Endodermal cell (in vitro differentiated cells): ENCODE measurements at regions not wholly inside any gene's neighbourhood (a gene's known extent, or its start where the extent isn't known, plus 50 kb on each side); places are given as distances from the start of the nearest gene placed in this dataset.

Experiments used
- DNase-seq: peaks from one replicate; pipeline ENCODE4 v3.0.0-alpha.2; 2017
- H3K27ac ChIP-seq: 2 replicates; pipeline ENCODE4 v1.5.1; 2013; ENCODE audit warnings: mild to moderate bottlenecking, low read depth, low read length, moderate library complexity
- H3K27me3 ChIP-seq: 2 replicates; pipeline ENCODE4 v1.6.1; 2013; ENCODE audit warnings: mild to moderate bottlenecking, low read length, moderate library complexity; ENCODE audit not compliant: insufficient read depth, control insufficient read depth, poor library complexity, severe bottlenecking
- H3K36me3 ChIP-seq: 2 replicates; pipeline ENCODE4 v1.7.0; 2013; ENCODE audit warnings: mild to moderate bottlenecking, low read length, moderate library complexity; ENCODE audit not compliant: control insufficient read depth, insufficient read depth
- H3K4me1 ChIP-seq: one replicate; pipeline ENCODE4 v1.7.0; 2013; ENCODE audit warnings: low read length; ENCODE audit not compliant: control insufficient read depth, insufficient read depth
- H3K4me3 ChIP-seq: 2 replicates; pipeline ENCODE4 v1.5.1; 2013; ENCODE audit warnings: mild to moderate bottlenecking, low read length, moderate library complexity
- H3K9ac ChIP-seq: 2 replicates; pipeline ENCODE4 v1.6.1; 2013; ENCODE audit warnings: mild to moderate bottlenecking, low read length, moderate library complexity; ENCODE audit not compliant: poor library complexity, severe bottlenecking; ENCODE audit errors: extremely low read depth
- H3K9me3 ChIP-seq: 2 replicates; pipeline ENCODE4 v1.6.1; 2013; ENCODE audit warnings: mild to moderate bottlenecking, low read length, moderate library complexity; ENCODE audit not compliant: control insufficient read depth
- H3K27ac Mint-ChIP-seq: 2 replicates; pipeline ENCODE4 v1.8.0; 2020; ENCODE audit warnings: mixed read lengths
- H3K27me3 Mint-ChIP-seq: 2 replicates; pipeline ENCODE4 v1.8.0; 2021; ENCODE audit warnings: mild to moderate bottlenecking, mixed read lengths; ENCODE audit not compliant: insufficient read depth
- H3K36me3 Mint-ChIP-seq: 2 replicates; pipeline ENCODE4 v1.8.0; 2020; ENCODE audit warnings: low read depth, mixed read lengths
- H3K4me1 Mint-ChIP-seq: 2 replicates; pipeline ENCODE4 v1.8.0; 2020; ENCODE audit warnings: mixed read lengths
- H3K4me3 Mint-ChIP-seq: 2 replicates; pipeline ENCODE4 v1.8.0; 2020; ENCODE audit warnings: mild to moderate bottlenecking, moderate library complexity, mixed read lengths
- H3K9me3 Mint-ChIP-seq: 2 replicates; pipeline ENCODE4 v1.8.0; 2020; ENCODE audit warnings: mild to moderate bottlenecking, mixed read lengths
- CTCF ChIP-seq: fragments of 200-600 bp; sonication (generic); conservative IDR thresholded peaks from 2 replicates; pipeline ENCODE4 v1.5.0; 2021; ENCODE audit warnings: antibody characterized with exemption, mild to moderate bottlenecking
- WGBS, 2 experiments: methylation state at CpG; one replicate each; pipeline versions ENCODE4 v1.1.5 to v1.1.7; 2013; ENCODE audit warnings: missing lambda C conversion rate in 2 of 2, mixed read lengths in 1 of 2; ENCODE audit not compliant: insufficient coverage in 1 of 2, insufficient read length in 1 of 2; 5-methylcytosine and 5-hydroxymethylcytosine counted together

GRCh38 chr2:204380141-204380881 is 165.0 kb upstream of the PARD3B start:
- H3K4me3 ChIP-seq, result no peak overlapping the region
- H3K36me3 ChIP-seq, result no peaks in the 10 kb centered on the region
- H3K4me1 ChIP-seq, result no peaks in the 10 kb centered on the region
- Mint-ChIP-seq H3K36me3 (no peaks in the 10 kb centered on the region), H3K4me1 (no peaks in the 10 kb centered on the region), H3K9me3 (peaks cover 6% of the 10 kb centered on the region), H3K27ac (no peak overlapping the region), H3K4me3 (no peak overlapping the region), H3K27me3 (no peaks in the 10 kb centered on the region)
- TF ChIP-seq CTCF, result no peak
- 93 to 100% methylated on average over 1 to 5 of the region's 5 CpGs for WGBS, 2 experiments
- H3K9ac ChIP-seq, result no peak overlapping the region
- no peak for DNase-seq
- no peaks in the 10 kb centered on the region for H3K27me3 ChIP-seq
- H3K9me3 ChIP-seq, result no peaks in the 10 kb centered on the region
- H3K27ac ChIP-seq, result no peak overlapping the region

- no peak overlapping the region for H3K27ac ChIP-seq
- DNase-seq, result no peak
- 93% methylated on average over 2 of the region's 2 CpGs for WGBS, 2 experiments
- no peaks in the 10 kb centered on the region for H3K9me3 ChIP-seq
- Mint-ChIP-seq H3K4me3 (no peak overlapping the region), H3K4me1 (no peaks in the 10 kb centered on the region), H3K36me3 (no peaks in the 10 kb centered on the region), H3K27me3 (no peaks in the 10 kb centered on the region), H3K9me3 (peaks cover 1% of the 10 kb centered on the region), H3K27ac (no peak overlapping the region)
- no peak overlapping the region for H3K4me3 ChIP-seq
- H3K9ac ChIP-seq, result no peak overlapping the region
- no peak for TF ChIP-seq CTCF
- H3K27me3 ChIP-seq, result no peaks in the 10 kb centered on the region
- H3K36me3 ChIP-seq, result no peaks in the 10 kb centered on the region
- no peaks in the 10 kb centered on the region for H3K4me1 ChIP-seq
Measured at GRCh38 chr2:204386668-204387067, 158.6 kb upstream of the PARD3B start.

- Mint-ChIP-seq H3K9me3 (peaks cover 1% of the 10 kb centered on the region), H3K36me3 (no peaks in the 10 kb centered on the region), H3K27me3 (no peaks in the 10 kb centered on the region), H3K4me3 (no peak overlapping the region), H3K4me1 (no peaks in the 10 kb centered on the region), H3K27ac (no peak overlapping the region)
- Histone ChIP-seq H3K27ac (no peak overlapping the region), H3K4me3 (no peak overlapping the region), H3K27me3 (no peaks in the 10 kb centered on the region), H3K9ac (no peak overlapping the region), H3K4me1 (no peaks in the 10 kb centered on the region), H3K36me3 (no peaks in the 10 kb centered on the region), H3K9me3 (no peaks in the 10 kb centered on the region)
- WGBS, 2 experiments, result 96% methylated on average over 1 of the region's 1 CpG; no CpG with 5 or more reads in 1 of the 2 experiments
- no peak for TF ChIP-seq CTCF
- no peak for DNase-seq
Measured at GRCh38 chr2:204389120-204389519, 156.2 kb upstream of the PARD3B start.
